CD4-positive, alpha-beta memory T cell (primary cell): ENCODE measurements at regions not wholly inside any gene's neighbourhood (a gene's known extent, or its start where the extent isn't known, plus 50 kb on each side); places are given as distances from the start of the nearest gene placed in this dataset.
A peak's percentile ranks its signal among the peaks of the same experiment; 100 is the strongest.

Experiments used
- CTCF ChIA-PET: fragments of 350-600 bp; sonication (Branson Sonifier 250); formaldehyde crosslinking; loops from one replicate; lab custom pipeline; 2021; ENCODE audit warnings: inconsistent platforms; ENCODE audit not compliant: partially characterized antibody; lab: Charles Lee
- POLR2A ChIA-PET: fragments of 350-600 bp; sonication (Branson Sonifier 250); formaldehyde crosslinking; loops from one replicate; lab custom pipeline; 2021; ENCODE audit not compliant: partially characterized antibody; lab: Charles Lee
- DNase-seq, 5 donors: peaks; one replicate each; pipeline versions ENCODE4 v3.0.0 to v3.0.0-alpha.2; 2020 to 2022; ENCODE audit warnings: mixed read lengths in 1 of 5
- H3K27ac ChIP-seq: one replicate; pipeline ENCODE4 v1.7.0; 2013; ENCODE audit warnings: low read depth, low read length
- H3K27me3 ChIP-seq: 2 replicates; pipeline ENCODE4 v1.7.0; 2013; ENCODE audit warnings: mild to moderate bottlenecking, low read length, moderate library complexity; ENCODE audit not compliant: insufficient read depth
- H3K36me3 ChIP-seq: 2 replicates; pipeline ENCODE4 v1.7.0; 2013; ENCODE audit warnings: mild to moderate bottlenecking, low read length, moderate library complexity; ENCODE audit not compliant: insufficient read depth
- H3K4me1 ChIP-seq: 2 replicates; pipeline ENCODE4 v1.7.0; 2013; ENCODE audit warnings: mild to moderate bottlenecking, low read length, moderate library complexity; ENCODE audit not compliant: insufficient read depth
- H3K4me3 ChIP-seq, 2 donors: one replicate each; pipeline ENCODE4 v1.7.0; 2013; ENCODE audit warnings: low read length in 2 of 2, mild to moderate bottlenecking in 1 of 2
- H3K9me3 ChIP-seq, 2 donors: one replicate each; pipeline ENCODE4 v1.7.0; 2013; ENCODE audit warnings: low read length in 2 of 2, control low read depth in 1 of 2; ENCODE audit not compliant: control insufficient read depth in 1 of 2
- H3K27ac Mint-ChIP-seq, 7 donors: one replicate each; pipeline ENCODE4 v1.8.0; 2020 to 2021; ENCODE audit warnings: mixed read lengths in 7 of 7, mild to moderate bottlenecking in 6 of 7, inconsistent platforms in 3 of 7, moderate library complexity in 3 of 7
- H3K27me3 Mint-ChIP-seq, 2 donors: one replicate each; pipeline ENCODE4 v1.8.0; 2020 to 2021; ENCODE audit warnings: mixed read lengths in 2 of 2
- H3K36me3 Mint-ChIP-seq, 2 donors: one replicate each; pipeline ENCODE4 v1.8.0; 2020 to 2021; ENCODE audit warnings: mixed read lengths in 2 of 2, inconsistent platforms in 1 of 2, mild to moderate bottlenecking in 1 of 2
- H3K4me1 Mint-ChIP-seq, 4 donors: one replicate each; pipeline ENCODE4 v1.8.0; 2020 to 2021; ENCODE audit warnings: mixed read lengths in 4 of 4, mild to moderate bottlenecking in 1 of 4
- H3K4me3 Mint-ChIP-seq, 8 donors: one replicate each; pipeline ENCODE4 v1.8.0; 2020 to 2021; ENCODE audit warnings: mixed read lengths in 8 of 8, mild to moderate bottlenecking in 7 of 8, moderate library complexity in 6 of 8, inconsistent platforms in 3 of 8
- H3K9me3 Mint-ChIP-seq, 8 donors: one replicate each; pipeline ENCODE4 v1.8.0; 2020 to 2021; ENCODE audit warnings: mixed read lengths in 8 of 8, mild to moderate bottlenecking in 5 of 8, inconsistent platforms in 3 of 8, moderate library complexity in 1 of 8
- intact Hi-C: fragments of 100-400 bp; cut with micrococcal nuclease; formaldehyde crosslinking; loops from one replicate; pipeline ENCODE4 v1.15.1; 2023

GRCh38 chr14:97554597-97554996, 757.4 kb downstream of the VRK1 start:
- no peak for DNase-seq
- no peaks in the 10 kb centered on the region for H3K27me3 ChIP-seq
- H3K4me1 ChIP-seq: no peaks in the 10 kb centered on the region
- H3K9me3 ChIP-seq: no peaks in the 10 kb centered on the region
- no peaks in the 10 kb centered on the region for H3K36me3 ChIP-seq
- H3K27me3 Mint-ChIP-seq: no peaks in the 10 kb centered on the region
- peaks cover 0 to 7% of the 10 kb centered on the region in 2 donors for H3K36me3 Mint-ChIP-seq
- H3K27ac ChIP-seq: no peak overlapping the region
- no peak overlapping the region for H3K4me3 ChIP-seq
- intact Hi-C loops: no loop called here
- ChIA-PET POLR2A (no interaction called here), CTCF (no interaction called here)
- no peak overlapping the region for H3K4me3 Mint-ChIP-seq
- H3K9me3 Mint-ChIP-seq: peaks cover 0 to 8% (median 5%) of the 10 kb centered on the region in 8 donors
- H3K4me1 Mint-ChIP-seq: peaks cover 0 to 2% (median under 1%) of the 10 kb centered on the region in 4 donors
- H3K27ac Mint-ChIP-seq: no peak overlapping the region

GRCh38 chr14:97564334-97564733, 767.2 kb downstream of the VRK1 start:
- no peak overlapping the region for H3K4me3 ChIP-seq
- Mint-ChIP-seq H3K36me3 (peaks cover 0 to 6% of the 10 kb centered on the region in 2 donors), H3K9me3 (peaks cover 3 to 24% (median 8%) of the 10 kb centered on the region in 8 donors), H3K27me3 (peaks cover 2 to 3% of the 10 kb centered on the region in 2 donors), H3K27ac (no peak overlapping the region), H3K4me1 (peaks cover 0 to 1% (median 0%) of the 10 kb centered on the region in 4 donors), H3K4me3 (no peak overlapping the region)
- no peaks in the 10 kb centered on the region for H3K27me3 ChIP-seq
- intact Hi-C loops: no loop called here
- no peak overlapping the region for H3K27ac ChIP-seq
- H3K36me3 ChIP-seq: no peaks in the 10 kb centered on the region
- ChIA-PET CTCF (no interaction called here), POLR2A (no interaction called here)
- H3K9me3 ChIP-seq: no peaks in the 10 kb centered on the region
- DNase-seq: no peak
- H3K4me1 ChIP-seq: no peaks in the 10 kb centered on the region

GRCh38 chr14:97571201-97571600, 774.0 kb downstream of the VRK1 start:
- peaks cover 0 to 9% (median 7%) of the 10 kb centered on the region in 4 donors for H3K4me1 Mint-ChIP-seq
- CTCF ChIA-PET: no interaction called here
- H3K4me3 Mint-ChIP-seq: no peak overlapping the region
- Histone ChIP-seq H3K27ac (no peak overlapping the region), H3K27me3 (no peaks in the 10 kb centered on the region), H3K9me3 (no peaks in the 10 kb centered on the region), H3K4me3 (no peak overlapping the region), H3K4me1 (no peaks in the 10 kb centered on the region), H3K36me3 (no peaks in the 10 kb centered on the region)
- peaks cover 0 to 13% (median 3%) of the 10 kb centered on the region in 8 donors for H3K9me3 Mint-ChIP-seq
- POLR2A ChIA-PET: no interaction called here
- H3K27me3 Mint-ChIP-seq: peaks cover 0 to 2% of the 10 kb centered on the region in 2 donors
- H3K27ac Mint-ChIP-seq: no peak overlapping the region
- DNase-seq: no peak
- peaks cover 0 to 4% of the 10 kb centered on the region in 2 donors for H3K36me3 Mint-ChIP-seq
- intact Hi-C loops: no loop called here

DNA sequence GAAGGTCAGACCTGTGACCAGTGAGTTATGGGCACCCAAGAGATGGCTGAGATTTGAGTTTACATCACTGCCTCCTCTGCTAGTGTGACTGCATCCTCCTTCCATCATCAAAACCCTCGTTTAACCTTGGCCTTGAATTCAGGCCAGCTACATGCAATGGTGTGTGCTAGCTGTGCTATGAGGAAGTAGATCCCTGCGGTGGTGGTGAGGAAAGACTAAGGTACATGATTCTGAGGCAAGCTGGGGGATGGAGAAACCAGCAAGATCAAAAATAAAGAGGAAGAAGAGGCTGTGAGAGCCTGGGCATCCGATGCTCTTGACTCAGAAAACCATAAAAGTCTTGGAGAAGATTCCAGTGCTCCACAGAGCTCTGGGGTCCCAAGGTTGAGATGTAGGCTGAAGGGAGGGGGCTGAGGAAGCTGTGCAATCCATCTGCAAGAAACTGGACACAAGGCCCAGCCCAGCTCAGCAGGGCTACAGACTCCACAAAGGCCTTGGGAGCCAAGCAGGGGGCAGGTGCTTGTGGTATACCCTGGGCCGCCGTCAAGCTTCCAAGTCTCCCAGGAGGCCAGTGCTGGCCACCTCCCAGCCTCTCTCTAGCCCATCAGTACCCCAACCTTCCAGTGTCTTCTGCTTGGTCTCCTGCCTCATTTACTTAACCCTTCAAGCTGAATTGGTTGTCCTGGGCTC, 774.8 kb downstream of the VRK1 start:
- DNase-seq: no peak
- CTCF ChIA-PET: no interaction called here
- Mint-ChIP-seq H3K9me3 (peaks cover 0 to 13% (median 3%) of the 10 kb centered on the region in 8 donors), H3K27me3 (peaks cover 0 to 2% of the 10 kb centered on the region in 2 donors), H3K27ac (peak overlapping the region in 2 of 7 donors; percentile 35 to 64), H3K36me3 (peaks cover 0 to 4% of the 10 kb centered on the region in 2 donors), H3K4me1 (peaks cover 0 to 9% (median 7%) of the 10 kb centered on the region in 4 donors), H3K4me3 (no peak overlapping the region)
- H3K4me1 ChIP-seq: no peaks in the 10 kb centered on the region
- POLR2A ChIA-PET: no interaction called here
- H3K36me3 ChIP-seq: no peaks in the 10 kb centered on the region
- no peaks in the 10 kb centered on the region for H3K27me3 ChIP-seq
- no peaks in the 10 kb centered on the region for H3K9me3 ChIP-seq
- no peak overlapping the region for H3K27ac ChIP-seq
- intact Hi-C loops: no loop called here
- H3K4me3 ChIP-seq: no peak overlapping the region

DNA sequence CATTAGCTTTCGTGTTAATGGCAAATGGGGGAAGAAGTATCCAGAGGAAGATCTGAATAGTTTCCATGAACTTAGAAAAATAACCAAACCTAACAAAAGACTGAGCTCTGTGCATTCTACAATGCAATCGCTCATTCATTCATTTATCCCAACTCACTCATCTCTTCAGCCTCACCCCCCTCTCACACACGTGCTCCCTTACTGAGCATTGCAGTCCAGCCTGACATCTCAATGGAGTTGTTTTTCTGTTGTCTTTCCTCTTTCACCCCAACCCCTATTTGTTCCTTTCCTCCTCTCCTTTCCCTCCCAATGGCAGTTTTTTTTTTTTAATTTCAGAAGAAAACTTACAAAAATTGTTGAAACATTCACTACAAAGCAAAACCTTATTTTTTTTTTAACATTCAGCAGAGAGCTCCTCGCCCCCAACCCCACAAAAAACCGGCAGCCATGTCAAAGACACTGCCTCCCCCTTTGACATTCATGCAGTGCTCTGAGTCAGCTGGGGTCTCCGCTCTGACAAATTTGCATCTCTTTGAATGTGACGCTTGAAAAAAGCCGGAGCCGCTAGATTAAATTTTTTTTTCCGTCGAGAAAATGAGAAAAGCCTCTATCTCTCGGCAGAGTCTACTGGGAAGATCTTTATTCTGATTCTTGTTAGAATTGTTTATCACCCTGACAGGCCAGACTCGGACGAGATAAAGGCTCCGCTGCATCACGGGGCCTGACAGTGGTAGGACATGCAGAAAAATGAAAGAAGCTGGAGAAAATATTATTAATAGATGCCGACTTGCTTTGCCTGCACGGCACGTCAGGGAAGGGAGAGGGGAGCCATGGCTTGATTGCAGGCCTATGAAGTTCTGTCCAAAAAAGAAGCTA, 775.6 kb downstream of the VRK1 start:
- no peak overlapping the region for H3K4me3 Mint-ChIP-seq
- H3K27me3 Mint-ChIP-seq: no peaks in the 10 kb centered on the region
- POLR2A ChIA-PET: no interaction called here
- CTCF ChIA-PET: no interaction called here
- peaks cover 0 to 4% of the 10 kb centered on the region in 2 donors for H3K36me3 Mint-ChIP-seq
- Histone ChIP-seq H3K4me3 (no peak overlapping the region), H3K27me3 (no peaks in the 10 kb centered on the region), H3K36me3 (no peaks in the 10 kb centered on the region), H3K9me3 (no peaks in the 10 kb centered on the region), H3K27ac (no peak overlapping the region), H3K4me1 (no peaks in the 10 kb centered on the region)
- H3K27ac Mint-ChIP-seq: peak overlapping the region in 1 of 7 donors; percentile 5
- H3K9me3 Mint-ChIP-seq: peaks cover 0 to 13% (median 2%) of the 10 kb centered on the region in 8 donors
- no peak for DNase-seq
- intact Hi-C loops: no loop called here
- H3K4me1 Mint-ChIP-seq: peaks cover 0 to 9% (median 7%) of the 10 kb centered on the region in 4 donors

GRCh38 chr14:97575677-97576076, 778.5 kb downstream of the VRK1 start:
- Mint-ChIP-seq H3K27me3 (no peaks in the 10 kb centered on the region), H3K4me1 (peaks cover 4 to 16% (median 13%) of the 10 kb centered on the region in 4 donors), H3K27ac (peak overlapping the region in 1 of 7 donors; percentile 64), H3K4me3 (no peak overlapping the region), H3K9me3 (peaks cover 0 to 9% (median 2%) of the 10 kb centered on the region in 8 donors), H3K36me3 (peaks cover 0 to 4% of the 10 kb centered on the region in 2 donors)
- CTCF ChIA-PET: no interaction called here
- Histone ChIP-seq H3K4me1 (no peaks in the 10 kb centered on the region), H3K36me3 (no peaks in the 10 kb centered on the region), H3K27ac (no peak overlapping the region), H3K9me3 (no peaks in the 10 kb centered on the region), H3K27me3 (no peaks in the 10 kb centered on the region), H3K4me3 (no peak overlapping the region)
- POLR2A ChIA-PET: no interaction called here
- no peak for DNase-seq
- intact Hi-C loops: no loop called here

DNA sequence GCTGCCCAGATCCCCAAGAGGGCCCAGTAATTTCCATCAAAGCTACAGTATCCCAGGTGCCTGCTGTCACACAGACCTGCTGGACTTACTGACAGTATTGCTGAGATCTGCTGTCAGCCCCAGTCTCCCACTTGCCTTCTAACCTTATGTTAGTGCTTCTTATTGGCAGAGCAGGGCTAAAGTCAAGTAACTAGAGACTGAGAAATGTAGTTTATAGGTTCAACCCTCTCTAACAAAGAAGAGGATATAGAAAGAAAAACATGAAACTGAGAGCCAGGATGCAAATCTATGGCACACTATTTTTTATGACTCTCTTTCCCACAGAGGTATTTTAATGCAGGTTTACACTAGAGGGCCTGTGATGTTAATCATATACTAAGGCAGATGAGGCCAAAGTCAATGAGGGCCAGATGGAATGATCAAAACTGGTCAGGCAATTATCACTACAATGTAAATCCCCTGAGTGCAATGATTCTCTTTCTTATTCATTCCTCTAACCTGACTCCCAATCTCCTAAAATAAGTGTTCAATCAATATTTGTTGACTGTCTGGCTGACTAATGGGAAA, 781.9 kb downstream of the VRK1 start:
- H3K27me3 ChIP-seq: no peaks in the 10 kb centered on the region
- POLR2A ChIA-PET: no interaction called here
- no peak for DNase-seq
- no peak overlapping the region for H3K27ac ChIP-seq
- Mint-ChIP-seq H3K36me3 (peaks cover 0 to 2% of the 10 kb centered on the region in 2 donors), H3K4me1 (peaks cover 4 to 16% (median 13%) of the 10 kb centered on the region in 4 donors), H3K27ac (no peak overlapping the region), H3K9me3 (peaks cover 0 to 7% (median 0%) of the 10 kb centered on the region in 8 donors), H3K27me3 (no peaks in the 10 kb centered on the region), H3K4me3 (no peak overlapping the region)
- H3K4me3 ChIP-seq: no peak overlapping the region
- no peaks in the 10 kb centered on the region for H3K4me1 ChIP-seq
- intact Hi-C loops: no loop called here
- H3K9me3 ChIP-seq: no peaks in the 10 kb centered on the region
- CTCF ChIA-PET: interaction anchor here (1.6 kb wide), 1 partner anchor 11 kb away, joined by 3 read pairs; no protein-coding TSS in a partner anchor
- no peaks in the 10 kb centered on the region for H3K36me3 ChIP-seq
